ENCODE measurements at regions not wholly inside any gene's neighbourhood (a gene's known extent, or its start where the extent isn't known, plus 50 kb on each side); places are given as distances from the start of the nearest gene placed in this dataset.

DNA sequence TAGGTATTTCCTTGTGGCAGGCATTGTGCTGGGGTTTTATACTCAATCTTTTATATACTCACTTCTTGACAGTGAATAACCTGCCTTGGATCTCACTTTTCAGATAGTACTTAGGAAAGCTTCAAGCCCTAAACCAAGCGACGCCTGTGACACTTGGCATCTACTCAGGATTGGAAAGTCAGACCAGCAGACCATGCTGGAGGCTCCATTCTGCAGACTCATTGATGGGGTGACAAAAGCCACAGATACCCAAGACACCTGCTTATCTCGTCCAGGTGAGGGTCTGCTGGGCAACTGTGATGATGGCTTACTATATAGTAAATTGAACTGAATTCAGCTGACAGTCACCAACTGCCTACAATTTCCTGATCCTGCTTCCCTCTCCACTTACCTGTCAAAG lies 79.4 kb upstream of the MRPS22 start:
- no peak for TF ChIP-seq GTF2I (CRISPR knock-in tag; conservative IDR thresholded peaks at IDR 0.05)
- TF ChIP-seq, protein P1, sequence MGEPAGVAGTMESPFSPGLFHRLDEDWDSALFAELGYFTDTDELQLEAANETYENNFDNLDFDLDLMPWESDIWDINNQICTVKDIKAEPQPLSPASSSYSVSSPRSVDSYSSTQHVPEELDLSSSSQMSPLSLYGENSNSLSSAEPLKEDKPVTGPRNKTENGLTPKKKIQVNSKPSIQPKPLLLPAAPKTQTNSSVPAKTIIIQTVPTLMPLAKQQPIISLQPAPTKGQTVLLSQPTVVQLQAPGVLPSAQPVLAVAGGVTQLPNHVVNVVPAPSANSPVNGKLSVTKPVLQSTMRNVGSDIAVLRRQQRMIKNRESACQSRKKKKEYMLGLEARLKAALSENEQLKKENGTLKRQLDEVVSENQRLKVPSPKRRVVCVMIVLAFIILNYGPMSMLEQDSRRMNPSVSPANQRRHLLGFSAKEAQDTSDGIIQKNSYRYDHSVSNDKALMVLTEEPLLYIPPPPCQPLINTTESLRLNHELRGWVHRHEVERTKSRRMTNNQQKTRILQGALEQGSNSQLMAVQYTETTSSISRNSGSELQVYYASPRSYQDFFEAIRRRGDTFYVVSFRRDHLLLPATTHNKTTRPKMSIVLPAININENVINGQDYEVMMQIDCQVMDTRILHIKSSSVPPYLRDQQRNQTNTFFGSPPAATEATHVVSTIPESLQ (CRISPR knock-in tag; IDR thresholded peaks at IDR 0.05): no peak
- TF ChIP-seq, protein P2, sequence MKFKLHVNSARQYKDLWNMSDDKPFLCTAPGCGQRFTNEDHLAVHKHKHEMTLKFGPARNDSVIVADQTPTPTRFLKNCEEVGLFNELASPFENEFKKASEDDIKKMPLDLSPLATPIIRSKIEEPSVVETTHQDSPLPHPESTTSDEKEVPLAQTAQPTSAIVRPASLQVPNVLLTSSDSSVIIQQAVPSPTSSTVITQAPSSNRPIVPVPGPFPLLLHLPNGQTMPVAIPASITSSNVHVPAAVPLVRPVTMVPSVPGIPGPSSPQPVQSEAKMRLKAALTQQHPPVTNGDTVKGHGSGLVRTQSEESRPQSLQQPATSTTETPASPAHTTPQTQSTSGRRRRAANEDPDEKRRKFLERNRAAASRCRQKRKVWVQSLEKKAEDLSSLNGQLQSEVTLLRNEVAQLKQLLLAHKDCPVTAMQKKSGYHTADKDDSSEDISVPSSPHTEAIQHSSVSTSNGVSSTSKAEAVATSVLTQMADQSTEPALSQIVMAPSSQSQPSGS (CRISPR knock-in tag; IDR thresholded peaks at IDR 0.05; ENCODE audit: borderline replicate concordance, low read depth): no peak

Measured in WTC11 (cell line).